ENCODE measurements at regions not wholly inside any gene's neighbourhood (a gene's known extent, or its start where the extent isn't known, plus 50 kb on each side); places are given as distances from the start of the nearest gene placed in this dataset.

DNA sequence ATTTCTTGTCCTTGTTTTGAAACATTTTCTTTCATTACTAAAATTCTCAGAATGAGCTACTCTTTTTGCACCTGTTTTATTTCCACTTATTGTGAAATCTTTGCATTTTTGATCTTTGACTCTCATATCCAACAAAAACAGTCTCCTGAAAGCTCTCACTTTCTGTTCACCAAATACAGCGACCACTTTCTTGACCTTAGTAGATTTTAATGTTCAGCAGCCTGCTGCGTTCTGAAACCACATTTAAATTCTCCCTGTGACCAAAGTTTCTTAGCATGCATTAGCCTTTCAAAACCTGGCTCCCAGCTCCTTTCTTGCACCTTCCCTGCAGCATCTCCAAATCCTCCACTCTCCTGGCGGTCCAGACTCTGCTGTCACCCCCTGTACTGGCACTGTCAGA, 404.4 kb upstream of the PDE3A start:
- H3K9me3 ChIP-seq (ENCODE audit: low read depth): no peaks in the 10 kb centered on the region
- TF ChIP-seq, protein P1, sequence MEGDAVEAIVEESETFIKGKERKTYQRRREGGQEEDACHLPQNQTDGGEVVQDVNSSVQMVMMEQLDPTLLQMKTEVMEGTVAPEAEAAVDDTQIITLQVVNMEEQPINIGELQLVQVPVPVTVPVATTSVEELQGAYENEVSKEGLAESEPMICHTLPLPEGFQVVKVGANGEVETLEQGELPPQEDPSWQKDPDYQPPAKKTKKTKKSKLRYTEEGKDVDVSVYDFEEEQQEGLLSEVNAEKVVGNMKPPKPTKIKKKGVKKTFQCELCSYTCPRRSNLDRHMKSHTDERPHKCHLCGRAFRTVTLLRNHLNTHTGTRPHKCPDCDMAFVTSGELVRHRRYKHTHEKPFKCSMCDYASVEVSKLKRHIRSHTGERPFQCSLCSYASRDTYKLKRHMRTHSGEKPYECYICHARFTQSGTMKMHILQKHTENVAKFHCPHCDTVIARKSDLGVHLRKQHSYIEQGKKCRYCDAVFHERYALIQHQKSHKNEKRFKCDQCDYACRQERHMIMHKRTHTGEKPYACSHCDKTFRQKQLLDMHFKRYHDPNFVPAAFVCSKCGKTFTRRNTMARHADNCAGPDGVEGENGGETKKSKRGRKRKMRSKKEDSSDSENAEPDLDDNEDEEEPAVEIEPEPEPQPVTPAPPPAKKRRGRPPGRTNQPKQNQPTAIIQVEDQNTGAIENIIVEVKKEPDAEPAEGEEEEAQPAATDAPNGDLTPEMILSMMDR (IDR thresholded peaks at IDR 0.05; ENCODE audit: low read depth, low read length): no peak
- no peak overlapping the region for H3K4me3 ChIP-seq
- H3K36me3 ChIP-seq: no peaks in the 10 kb centered on the region
- H3K27ac ChIP-seq: no peak overlapping the region
- H3K27me3 ChIP-seq: no peaks in the 10 kb centered on the region
- DNase-seq (ENCODE audit: low read depth in 1 of 2, low spot score in 1 of 2): no peak
- H3K4me1 ChIP-seq (ENCODE audit: low read depth): no peaks in the 10 kb centered on the region

DNA sequence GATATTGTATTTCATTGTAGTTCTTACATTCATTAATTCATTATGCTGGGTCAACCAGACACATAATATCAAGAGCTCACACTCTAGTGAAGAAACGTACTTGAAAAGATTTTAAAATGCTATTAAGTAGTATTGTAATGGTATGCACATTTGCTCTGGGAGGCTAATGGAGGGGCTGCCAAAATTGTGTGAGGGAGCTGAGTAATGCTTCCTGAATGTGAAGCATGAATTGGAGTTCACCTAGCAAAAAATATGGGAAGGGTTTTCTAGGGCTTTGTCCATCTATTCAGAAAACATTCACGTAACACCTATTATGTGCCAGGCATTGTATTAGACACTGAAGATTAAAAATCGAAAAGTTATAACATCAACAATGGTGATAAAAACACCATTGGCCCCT, 403.8 kb upstream of the PDE3A start:
- H3K4me1 ChIP-seq (ENCODE audit: low read depth): no peaks in the 10 kb centered on the region
- H3K27me3 ChIP-seq: no peaks in the 10 kb centered on the region
- TF ChIP-seq, protein P1 (IDR thresholded peaks at IDR 0.05; ENCODE audit: low read depth, low read length): no peak
- peak in 1 of 2 donors; percentile 69 for DNase-seq (ENCODE audit: low read depth in 1 of 2, low spot score in 1 of 2)
- H3K4me3 ChIP-seq: no peak overlapping the region
- H3K27ac ChIP-seq: no peak overlapping the region
- H3K36me3 ChIP-seq: no peaks in the 10 kb centered on the region
- no peaks in the 10 kb centered on the region for H3K9me3 ChIP-seq (ENCODE audit: low read depth)

GRCh38 chr12:19965196-19966038, 402.9 kb upstream of the PDE3A start:
- no peaks in the 10 kb centered on the region for H3K9me3 ChIP-seq (ENCODE audit: low read depth)
- H3K4me1 ChIP-seq (ENCODE audit: low read depth): no peaks in the 10 kb centered on the region
- H3K4me3 ChIP-seq: no peak overlapping the region
- no peak overlapping the region for H3K27ac ChIP-seq
- DNase-seq (ENCODE audit: low read depth in 1 of 2, low spot score in 1 of 2): peak in 1 of 2 donors; percentile 23
- H3K27me3 ChIP-seq: no peaks in the 10 kb centered on the region
- no peaks in the 10 kb centered on the region for H3K36me3 ChIP-seq
- TF ChIP-seq, protein P1 (IDR thresholded peaks at IDR 0.05; ENCODE audit: low read depth, low read length): no peak

DNA sequence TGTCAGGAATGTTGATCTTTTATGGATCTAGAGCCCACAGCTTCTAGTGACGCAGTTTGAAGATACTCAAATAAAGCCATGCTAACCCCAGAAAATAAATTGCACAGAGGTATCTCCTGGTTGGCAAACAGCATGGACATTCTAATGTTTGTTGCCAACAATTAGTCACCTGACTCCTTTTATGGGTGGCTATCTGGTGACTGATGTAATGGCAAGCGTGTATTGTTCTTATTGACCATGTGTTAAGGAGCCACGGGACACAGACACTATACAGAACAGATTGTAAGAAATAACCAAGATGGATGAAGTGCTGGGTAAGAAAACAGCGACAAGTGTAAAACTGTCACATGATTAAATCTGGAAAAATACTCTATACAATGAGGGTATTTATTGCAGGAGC, 401.3 kb upstream of the PDE3A start:
- no peak for DNase-seq (ENCODE audit: low read depth in 1 of 2, low spot score in 1 of 2)
- Histone ChIP-seq H3K27ac (no peak overlapping the region), H3K9me3 (ENCODE audit: low read depth) (no peaks in the 10 kb centered on the region), H3K27me3 (no peaks in the 10 kb centered on the region), H3K36me3 (no peaks in the 10 kb centered on the region), H3K4me1 (ENCODE audit: low read depth) (no peaks in the 10 kb centered on the region), H3K4me3 (no peak overlapping the region)
- TF ChIP-seq, protein P1 (IDR thresholded peaks at IDR 0.05; ENCODE audit: low read depth, low read length): no peak

- H3K36me3 ChIP-seq: no peaks in the 10 kb centered on the region
- TF ChIP-seq, protein P1 (IDR thresholded peaks at IDR 0.05; ENCODE audit: low read depth, low read length): no peak
- no peaks in the 10 kb centered on the region for H3K9me3 ChIP-seq (ENCODE audit: low read depth)
- peak in 1 of 2 donors; percentile 95 for DNase-seq (ENCODE audit: low read depth in 1 of 2, low spot score in 1 of 2)
- no peak overlapping the region for H3K4me3 ChIP-seq
- H3K27ac ChIP-seq: no peak overlapping the region
- H3K27me3 ChIP-seq: no peaks in the 10 kb centered on the region
- H3K4me1 ChIP-seq (ENCODE audit: low read depth): no peaks in the 10 kb centered on the region
These were observed 400.9 kb upstream of the PDE3A start for GRCh38 chr12:19967431-19967830.

All from cardiac muscle cell (in vitro differentiated cells and primary cell).